ENCODE measurements at regions not wholly inside any gene's neighbourhood (a gene's known extent, or its start where the extent isn't known, plus 50 kb on each side); places are given as distances from the start of the nearest gene placed in this dataset.
"Not testable (repeated sequence)": the region's sequence is repeated elsewhere in the genome, so short reads cannot be mapped to it uniquely, and the experiment has no call there.

DNA sequence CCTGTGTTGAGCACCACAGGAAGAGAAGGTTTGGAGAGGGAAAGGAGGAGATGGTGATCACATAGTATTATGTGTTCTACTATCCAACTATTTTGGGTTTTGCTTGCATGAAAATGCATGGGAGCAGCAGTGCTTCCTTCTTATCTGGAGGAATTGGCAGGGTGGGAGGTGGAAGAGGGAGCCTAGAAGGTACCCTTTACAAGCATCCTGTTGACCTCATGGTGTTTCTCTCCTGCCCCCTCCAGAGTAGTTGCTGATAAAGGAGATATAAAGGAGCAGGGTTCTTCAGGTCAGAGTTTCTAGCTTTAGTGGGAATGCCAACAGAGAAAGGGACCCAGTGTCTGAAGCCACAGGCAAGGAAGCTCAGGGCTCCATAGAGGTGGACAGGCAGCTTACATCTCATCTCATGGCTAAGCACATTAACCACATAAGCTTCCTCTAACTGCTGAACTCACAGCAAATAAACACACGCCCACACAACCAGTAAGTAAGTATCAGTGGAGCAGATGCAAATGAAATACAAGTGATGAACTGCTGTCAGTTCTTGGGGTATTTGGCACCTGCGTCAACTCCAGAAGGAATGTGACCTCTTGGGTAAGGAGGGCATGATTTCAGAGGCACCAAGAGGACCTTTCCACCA, 174.2 kb upstream of the SLC38A2 start:
- H3K36me3 Mint-ChIP-seq (ENCODE audit: insufficient read depth): peaks cover 9% of the 10 kb centered on the region

DNA sequence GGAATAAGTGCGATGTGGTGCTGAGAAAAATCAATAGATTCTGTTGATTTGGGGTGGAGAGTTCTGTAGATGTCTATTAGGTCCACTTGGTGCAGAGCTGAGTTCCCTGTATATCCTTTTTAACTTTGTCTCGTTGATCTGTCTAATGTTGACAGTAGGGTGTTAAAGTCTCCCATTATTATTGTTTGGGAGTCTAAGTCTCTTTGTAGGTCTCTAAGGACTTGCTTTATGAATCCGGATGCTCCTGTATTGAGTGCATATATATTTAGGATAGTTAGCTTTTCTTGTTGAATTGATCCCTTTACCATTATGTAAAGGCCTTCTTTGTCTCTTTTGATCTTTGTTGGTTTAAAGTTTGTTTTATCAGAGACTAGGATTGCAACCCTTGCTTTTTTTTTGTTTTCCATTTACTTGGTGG, 170.8 kb upstream of the SLC38A2 start:
- not testable (repeated sequence) for DNase-seq (ENCODE audit: low spot score, unreplicated experiment); H3K4me3 Mint-ChIP-seq (ENCODE audit: low read depth); H3K27me3 Mint-ChIP-seq; H3K4me1 Mint-ChIP-seq (ENCODE audit: low read depth); H3K27ac Mint-ChIP-seq
- H3K36me3 Mint-ChIP-seq (ENCODE audit: insufficient read depth): peaks cover 12% of the 10 kb centered on the region
- peaks cover 32% of the 10 kb centered on the region for H3K9me3 Mint-ChIP-seq (ENCODE audit: low read depth)

More for the DNA sequence above, 174.2 kb upstream of the SLC38A2 start:
- TF ChIP-seq, protein P1, sequence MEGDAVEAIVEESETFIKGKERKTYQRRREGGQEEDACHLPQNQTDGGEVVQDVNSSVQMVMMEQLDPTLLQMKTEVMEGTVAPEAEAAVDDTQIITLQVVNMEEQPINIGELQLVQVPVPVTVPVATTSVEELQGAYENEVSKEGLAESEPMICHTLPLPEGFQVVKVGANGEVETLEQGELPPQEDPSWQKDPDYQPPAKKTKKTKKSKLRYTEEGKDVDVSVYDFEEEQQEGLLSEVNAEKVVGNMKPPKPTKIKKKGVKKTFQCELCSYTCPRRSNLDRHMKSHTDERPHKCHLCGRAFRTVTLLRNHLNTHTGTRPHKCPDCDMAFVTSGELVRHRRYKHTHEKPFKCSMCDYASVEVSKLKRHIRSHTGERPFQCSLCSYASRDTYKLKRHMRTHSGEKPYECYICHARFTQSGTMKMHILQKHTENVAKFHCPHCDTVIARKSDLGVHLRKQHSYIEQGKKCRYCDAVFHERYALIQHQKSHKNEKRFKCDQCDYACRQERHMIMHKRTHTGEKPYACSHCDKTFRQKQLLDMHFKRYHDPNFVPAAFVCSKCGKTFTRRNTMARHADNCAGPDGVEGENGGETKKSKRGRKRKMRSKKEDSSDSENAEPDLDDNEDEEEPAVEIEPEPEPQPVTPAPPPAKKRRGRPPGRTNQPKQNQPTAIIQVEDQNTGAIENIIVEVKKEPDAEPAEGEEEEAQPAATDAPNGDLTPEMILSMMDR (IDR thresholded peaks at IDR 0.05; ENCODE audit: unreplicated experiment): no peak
- Mint-ChIP-seq H3K4me3 (ENCODE audit: low read depth) (no peak overlapping the region), H3K27me3 (no peaks in the 10 kb centered on the region), H3K9me3 (ENCODE audit: low read depth) (peaks cover 24% of the 10 kb centered on the region), H3K27ac (no peak overlapping the region), H3K4me1 (ENCODE audit: low read depth) (no peaks in the 10 kb centered on the region)
- no peak for DNase-seq (ENCODE audit: low spot score, unreplicated experiment)

DNA sequence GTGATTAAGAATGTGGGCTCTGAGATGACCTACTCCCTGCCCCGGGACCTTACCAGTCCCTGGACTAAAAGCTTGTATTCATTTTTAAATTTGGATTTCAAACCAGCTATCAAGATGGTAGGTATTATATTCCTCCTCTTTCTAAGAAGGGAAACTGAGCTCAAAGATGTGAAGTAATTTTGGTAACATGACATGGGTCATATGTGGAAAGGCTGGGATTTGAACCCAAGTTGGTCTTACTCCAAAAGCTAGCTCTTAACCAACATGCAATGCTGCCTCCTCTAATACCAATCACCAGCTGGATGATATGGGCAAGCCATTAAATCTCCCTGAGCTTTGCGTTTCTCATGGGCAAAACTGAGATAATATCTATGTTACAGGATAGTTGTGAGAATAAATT, 166.4 kb upstream of the SLC38A2 start:
- H3K27ac Mint-ChIP-seq: no peak overlapping the region
- H3K4me3 Mint-ChIP-seq (ENCODE audit: low read depth): no peak overlapping the region
- H3K27me3 Mint-ChIP-seq: no peaks in the 10 kb centered on the region

DNA sequence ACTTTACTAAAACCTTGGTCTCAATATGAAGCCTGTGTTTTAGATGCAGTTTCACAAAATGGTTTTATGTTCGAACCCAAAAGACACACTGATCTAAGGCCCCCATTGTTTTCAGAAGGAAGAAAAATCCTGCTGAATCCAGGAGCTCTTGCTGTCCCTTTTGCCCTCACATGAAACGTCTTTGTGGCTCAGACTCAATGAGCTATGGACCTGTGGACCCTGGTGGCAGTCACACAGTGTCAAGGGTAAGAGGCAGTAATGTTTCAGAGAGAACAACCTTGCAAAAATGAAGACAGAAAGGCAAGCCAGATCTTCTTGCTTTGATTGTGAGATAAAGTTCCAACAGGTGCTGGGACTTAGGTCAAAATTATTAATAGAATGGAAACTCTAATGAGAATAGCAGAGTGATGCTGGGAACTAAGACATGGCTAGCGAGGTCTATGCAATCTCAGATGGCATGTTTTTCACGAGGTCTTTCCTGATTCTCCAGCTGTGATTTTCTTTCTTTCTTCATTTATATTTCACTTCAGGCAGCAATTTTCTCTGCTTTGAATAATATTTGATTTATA, 164.9 kb upstream of the SLC38A2 start:
- Mint-ChIP-seq H3K9me3 (ENCODE audit: low read depth) (peaks cover 7% of the 10 kb centered on the region), H3K4me1 (ENCODE audit: low read depth) (peaks cover 16% of the 10 kb centered on the region), H3K27me3 (no peaks in the 10 kb centered on the region), H3K36me3 (ENCODE audit: insufficient read depth) (peaks cover 3% of the 10 kb centered on the region), H3K4me3 (ENCODE audit: low read depth) (no peak overlapping the region), H3K27ac (no peak overlapping the region)
- no peak for DNase-seq (ENCODE audit: low spot score, unreplicated experiment)
- TF ChIP-seq, protein P1 (IDR thresholded peaks at IDR 0.05; ENCODE audit: unreplicated experiment): no peak

More for the DNA sequence above, 166.4 kb upstream of the SLC38A2 start:
- H3K9me3 Mint-ChIP-seq (ENCODE audit: low read depth): peaks cover 18% of the 10 kb centered on the region
- peaks cover 16% of the 10 kb centered on the region for H3K4me1 Mint-ChIP-seq (ENCODE audit: low read depth)
- DNase-seq (ENCODE audit: low spot score, unreplicated experiment): no peak
- H3K36me3 Mint-ChIP-seq (ENCODE audit: insufficient read depth): peaks cover 3% of the 10 kb centered on the region
- TF ChIP-seq, protein P1 (IDR thresholded peaks at IDR 0.05; ENCODE audit: unreplicated experiment): no peak

DNA sequence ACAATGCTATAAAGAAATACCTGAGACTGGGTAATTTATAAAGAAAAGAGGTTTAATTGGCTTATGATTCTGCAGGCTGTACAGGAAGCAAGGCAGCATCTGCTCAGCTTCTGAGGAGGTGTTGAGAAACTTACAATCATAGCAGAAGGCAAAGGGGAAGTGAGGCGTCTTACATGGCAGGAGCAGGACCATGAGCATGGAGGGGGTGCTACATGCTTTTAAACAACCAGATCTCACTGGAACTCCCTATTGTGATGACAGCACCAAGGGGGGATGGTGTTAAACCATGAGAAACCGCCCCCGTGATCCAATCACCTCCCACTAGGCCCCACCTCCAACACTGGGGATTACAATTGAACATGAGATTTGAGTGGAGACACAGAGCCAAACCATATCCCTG, 163.7 kb upstream of the SLC38A2 start:
- not testable (repeated sequence) for H3K27me3 Mint-ChIP-seq; H3K27ac Mint-ChIP-seq; H3K4me3 Mint-ChIP-seq (ENCODE audit: low read depth); DNase-seq (ENCODE audit: low spot score, unreplicated experiment); H3K9me3 Mint-ChIP-seq (ENCODE audit: low read depth); H3K36me3 Mint-ChIP-seq (ENCODE audit: insufficient read depth)
- peaks cover 18% of the 10 kb centered on the region for H3K4me1 Mint-ChIP-seq (ENCODE audit: low read depth)

DNA sequence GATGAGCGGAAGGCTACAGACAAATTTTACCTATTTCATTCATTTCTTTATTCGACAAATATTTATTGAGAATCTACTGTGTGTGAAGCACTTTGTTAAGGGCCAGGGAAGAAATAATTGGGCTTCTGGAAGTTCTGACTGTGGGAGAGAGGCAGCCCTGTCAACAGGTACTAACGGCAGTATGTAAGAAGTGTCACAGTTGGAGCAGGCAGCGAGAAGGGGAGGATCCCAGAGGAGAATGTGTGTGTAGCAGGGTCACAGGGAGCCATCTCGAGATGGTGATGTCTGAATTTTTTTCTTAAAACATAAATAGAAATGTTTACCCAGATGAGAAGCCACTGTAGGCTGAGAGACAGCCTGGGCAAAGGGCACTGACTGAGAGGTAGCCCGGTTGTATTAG, 163.3 kb upstream of the SLC38A2 start:
- Mint-ChIP-seq H3K4me1 (ENCODE audit: low read depth) (peaks cover 18% of the 10 kb centered on the region), H3K36me3 (ENCODE audit: insufficient read depth) (peaks cover 3% of the 10 kb centered on the region), H3K4me3 (ENCODE audit: low read depth) (no peak overlapping the region), H3K9me3 (ENCODE audit: low read depth) (peaks cover 4% of the 10 kb centered on the region), H3K27ac (no peak overlapping the region), H3K27me3 (no peaks in the 10 kb centered on the region)
- no peak for DNase-seq (ENCODE audit: low spot score, unreplicated experiment)
- TF ChIP-seq, protein P1 (IDR thresholded peaks at IDR 0.05; ENCODE audit: unreplicated experiment): no peak

Data from progenitor cell of endocrine pancreas (in vitro differentiated cells).